Liver (tissue), 8 donors: ENCODE measurements at regions not wholly inside any gene's neighbourhood (a gene's known extent, or its start where the extent isn't known, plus 50 kb on each side); places are given as distances from the start of the nearest gene placed in this dataset.

Experiments
- DNase-seq: peaks from one replicate; pipeline ENCODE4 v3.0.0-alpha.2; 2017; ENCODE audit warnings: low spot score
- H3K27ac ChIP-seq, 2 donors: one replicate each; pipeline ENCODE4 v1.7.0; 2013; ENCODE audit warnings: inconsistent platforms in 2 of 2, low read length in 2 of 2, control low read depth in 1 of 2, low read depth in 1 of 2, mild to moderate bottlenecking in 1 of 2
- H3K27me3 ChIP-seq, 4 donors: one replicate each; pipeline versions ENCODE4 v1.6.1 to v1.7.0; 2013; ENCODE audit warnings: low read length in 3 of 4, inconsistent platforms in 1 of 4, mild to moderate bottlenecking in 1 of 4, moderate library complexity in 1 of 4; ENCODE audit not compliant: control insufficient read depth in 4 of 4, insufficient read depth in 4 of 4
- H3K36me3 ChIP-seq, 4 donors: one replicate each; pipeline versions ENCODE4 v1.6.1 to v1.7.0; 2013; ENCODE audit warnings: low read length in 3 of 4, mild to moderate bottlenecking in 3 of 4, low read depth in 1 of 4, moderate library complexity in 1 of 4; ENCODE audit not compliant: control insufficient read depth in 4 of 4, insufficient read depth in 3 of 4
- H3K4me1 ChIP-seq, 4 donors: one replicate each; pipeline versions ENCODE4 v1.6.1 to v1.7.0; 2013; ENCODE audit warnings: low read length in 3 of 4, mild to moderate bottlenecking in 3 of 4, moderate library complexity in 1 of 4; ENCODE audit not compliant: control insufficient read depth in 4 of 4, insufficient read depth in 4 of 4
- H3K4me3 ChIP-seq, 3 donors: one replicate each; pipeline versions ENCODE4 v1.6.1 to v1.7.0; 2013; ENCODE audit warnings: low read length in 3 of 3, control low read depth in 1 of 3, low read depth in 1 of 3, mild to moderate bottlenecking in 1 of 3
- H3K9ac ChIP-seq, 2 donors: one replicate each; pipeline ENCODE4 v1.7.0; 2013; ENCODE audit warnings: low read length in 2 of 2, mild to moderate bottlenecking in 2 of 2, moderate library complexity in 2 of 2, control low read depth in 1 of 2, low read depth in 1 of 2
- H3K9me3 ChIP-seq, 4 donors: one replicate each; pipeline versions ENCODE4 v1.6.1 to v1.7.0; 2013; ENCODE audit warnings: low read length in 3 of 4; ENCODE audit not compliant: control insufficient read depth in 4 of 4
- ATF3 ChIP-seq: IDR thresholded peaks from 2 replicates; pipeline ENCODE4 v1.6.1; 2016; ENCODE audit warnings: antibody characterized with exemption
- CTCF ChIP-seq: fragments of 150-350 bp; IDR thresholded peaks from 2 replicates; pipeline ENCODE4 v1.5.1; 2017; ENCODE audit warnings: improper control_type of control experiment, low read depth, low read length; ENCODE audit not compliant: missing input control
- EGR1 ChIP-seq, 2 donors: IDR thresholded peaks; 2 replicates each; pipeline ENCODE4 v1.6.1; 2016 to 2018; ENCODE audit warnings: antibody characterized with exemption in 2 of 2, low read depth in 2 of 2
- FOXA1 ChIP-seq: IDR thresholded peaks from 2 replicates; pipeline ENCODE4 v1.6.1; 2016; ENCODE audit warnings: antibody characterized with exemption
- GABPA ChIP-seq, 2 donors: IDR thresholded peaks in 1 of 2; conservative IDR thresholded peaks in 1 of 2; 2 replicates each; pipeline ENCODE4 v1.6.1; 2016; ENCODE audit warnings: antibody characterized with exemption in 2 of 2, mild to moderate bottlenecking in 1 of 2, moderate library complexity in 1 of 2
- HNF4A ChIP-seq, 2 donors: conservative IDR thresholded peaks; 2 replicates each; pipeline ENCODE4 v1.6.1; 2016; ENCODE audit warnings: antibody characterized with exemption in 2 of 2, mild to moderate bottlenecking in 2 of 2
- HNF4G ChIP-seq: IDR thresholded peaks from 2 replicates; pipeline ENCODE4 v1.6.1; 2016; ENCODE audit warnings: antibody characterized with exemption
- JUND ChIP-seq, 2 donors: IDR thresholded peaks; 2 replicates each; pipeline ENCODE4 v1.6.1; 2016; ENCODE audit warnings: antibody characterized with exemption in 2 of 2
- MAX ChIP-seq: IDR thresholded peaks from 2 replicates; pipeline ENCODE4 v1.6.1; 2016; ENCODE audit warnings: antibody characterized with exemption
- RAD21 ChIP-seq, 2 donors: IDR thresholded peaks; 2 replicates each; pipeline ENCODE4 v1.6.1; 2016; ENCODE audit warnings: antibody characterized with exemption in 2 of 2, mild to moderate bottlenecking in 2 of 2
- REST ChIP-seq: IDR thresholded peaks from 2 replicates; pipeline ENCODE4 v1.6.1; 2016; ENCODE audit warnings: antibody characterized with exemption, mild to moderate bottlenecking
- RXRA ChIP-seq, 2 donors: IDR thresholded peaks; 2 replicates each; pipeline ENCODE4 v1.6.1; 2017 to 2018; ENCODE audit warnings: antibody characterized with exemption in 2 of 2, mild to moderate bottlenecking in 1 of 2
- SP1 ChIP-seq: IDR thresholded peaks from 2 replicates; pipeline ENCODE4 v1.6.1; 2018; ENCODE audit warnings: antibody characterized with exemption, mild to moderate bottlenecking
- YY1 ChIP-seq: IDR thresholded peaks from 2 replicates; pipeline ENCODE4 v1.6.1; 2016; ENCODE audit warnings: antibody characterized with exemption, mild to moderate bottlenecking
- ZBTB33 ChIP-seq: IDR thresholded peaks from 2 replicates; pipeline ENCODE4 v1.6.1; 2016; ENCODE audit warnings: antibody characterized with exemption
- WGBS: extraction: QIAGEN DNeasy Blood & Tissue Kit; methylation state at CpG from one replicate; pipeline ENCODE4 v1.1.7; 2013; 5-methylcytosine and 5-hydroxymethylcytosine counted together
- donor health status: healthy.
- donor health status: healthy.
- donor health status: healthy.
- donor health status: healthy.
- donor health status: healthy.

GRCh38 chrX:137287191-137287590, 253.4 kb upstream of the GPR101 start:
- H3K4me3 ChIP-seq, result no peak overlapping the region
- no peaks in the 10 kb centered on the region for H3K9me3 ChIP-seq
- H3K9ac ChIP-seq, result no peak overlapping the region
- H3K27ac ChIP-seq, result no peak overlapping the region
- H3K4me1 ChIP-seq, result no peaks in the 10 kb centered on the region
- 72% methylated on average over 3 of the region's 3 CpGs for WGBS
- H3K36me3 ChIP-seq, result no peaks in the 10 kb centered on the region
- TF ChIP-seq REST (no peak), HNF4G (no peak)
- no peaks in the 10 kb centered on the region for H3K27me3 ChIP-seq
- DNase-seq, result no peak

- no peak for TF ChIP-seq EGR1 (IDR thresholded peaks at IDR 0.05; ENCODE audit: low read depth in 2 of 2)
- no peak for TF ChIP-seq HNF4G
- no peak for TF ChIP-seq JUND (IDR thresholded peaks at IDR 0.05)
- TF ChIP-seq RAD21 (IDR thresholded peaks at IDR 0.05), result no peak
- no peak for TF ChIP-seq SP1
- Histone ChIP-seq H3K27me3 (no peaks in the 10 kb centered on the region), H3K36me3 (no peaks in the 10 kb centered on the region), H3K4me1 (no peaks in the 10 kb centered on the region), H3K27ac (no peak overlapping the region), H3K9ac (no peak overlapping the region), H3K9me3 (no peaks in the 10 kb centered on the region), H3K4me3 (no peak overlapping the region)
- WGBS, result 71% methylated on average over 2 of the region's 2 CpGs
- DNase-seq, result no peak
These were observed 252.6 kb upstream of the GPR101 start for GRCh38 chrX:137286423-137286822.

- no peak for DNase-seq
- H3K9me3 ChIP-seq, result no peaks in the 10 kb centered on the region
- no peak for TF ChIP-seq EGR1 (IDR thresholded peaks at IDR 0.05; ENCODE audit: low read depth in 2 of 2)
- TF ChIP-seq HNF4A (conservative IDR thresholded peaks at IDR 0.05), result no peak
- TF ChIP-seq GABPA (IDR thresholded peaks at IDR 0.05 in 1 of 2, conservative IDR thresholded peaks at IDR 0.05 in 1 of 2), result no peak
- no peak for TF ChIP-seq YY1
- TF ChIP-seq HNF4G, result no peak
- TF ChIP-seq SP1, result no peak
- no peak for TF ChIP-seq FOXA1
- TF ChIP-seq ATF3, result no peak
- no peak for TF ChIP-seq CTCF
- TF ChIP-seq RXRA (IDR thresholded peaks at IDR 0.05), result no peak
- TF ChIP-seq ZBTB33, result no peak
- TF ChIP-seq MAX, result no peak
- H3K27me3 ChIP-seq, result no peaks in the 10 kb centered on the region
- no peak overlapping the region for H3K27ac ChIP-seq
- H3K36me3 ChIP-seq, result no peaks in the 10 kb centered on the region
- no peak overlapping the region for H3K4me3 ChIP-seq
- no peak overlapping the region for H3K9ac ChIP-seq
- H3K4me1 ChIP-seq, result no peaks in the 10 kb centered on the region
- WGBS, result 87% methylated on average over 4 of the region's 4 CpGs
These were observed 245.0 kb upstream of the GPR101 start for GRCh38 chrX:137278825-137279224.
